Endothelial cell (in vitro differentiated cells): ENCODE measurements at regions not wholly inside any gene's neighbourhood (a gene's known extent, or its start where the extent isn't known, plus 50 kb on each side); places are given as distances from the start of the nearest gene placed in this dataset.

Experiments
- DNase-seq: peaks from one replicate; pipeline ENCODE4 v3.0.0; 2021; ENCODE audit warnings: low spot score
- H3K27ac Mint-ChIP-seq: one replicate; pipeline ENCODE4 v1.8.0; 2021; ENCODE audit warnings: mixed read lengths, inconsistent platforms; ENCODE audit not compliant: unreplicated experiment
- H3K27me3 Mint-ChIP-seq: one replicate; pipeline ENCODE4 v1.8.0; 2021; ENCODE audit warnings: mild to moderate bottlenecking, moderate library complexity, mixed read lengths, inconsistent platforms; ENCODE audit not compliant: unreplicated experiment
- H3K36me3 Mint-ChIP-seq: one replicate; pipeline ENCODE4 v1.8.0; 2021; ENCODE audit warnings: mild to moderate bottlenecking, low read depth, mixed read lengths, inconsistent platforms; ENCODE audit not compliant: unreplicated experiment
- H3K4me1 Mint-ChIP-seq: one replicate; pipeline ENCODE4 v1.8.0; 2021; ENCODE audit warnings: mild to moderate bottlenecking, mixed read lengths, inconsistent platforms; ENCODE audit not compliant: unreplicated experiment
- H3K4me3 Mint-ChIP-seq: one replicate; pipeline ENCODE4 v1.8.0; 2021; ENCODE audit warnings: mild to moderate bottlenecking, mixed read lengths, inconsistent platforms; ENCODE audit not compliant: unreplicated experiment
- H3K9me3 Mint-ChIP-seq: one replicate; pipeline ENCODE4 v1.8.0; 2021; ENCODE audit warnings: mixed read lengths, inconsistent platforms; ENCODE audit not compliant: unreplicated experiment
- TF ChIP-seq, protein P1 (sequence below): fragments of 200-600 bp; sonication (generic); IDR thresholded peaks from one replicate; pipeline ENCODE4 v1.5.0; 2021; ENCODE audit warnings: antibody characterized with exemption; ENCODE audit not compliant: unreplicated experiment

DNA sequence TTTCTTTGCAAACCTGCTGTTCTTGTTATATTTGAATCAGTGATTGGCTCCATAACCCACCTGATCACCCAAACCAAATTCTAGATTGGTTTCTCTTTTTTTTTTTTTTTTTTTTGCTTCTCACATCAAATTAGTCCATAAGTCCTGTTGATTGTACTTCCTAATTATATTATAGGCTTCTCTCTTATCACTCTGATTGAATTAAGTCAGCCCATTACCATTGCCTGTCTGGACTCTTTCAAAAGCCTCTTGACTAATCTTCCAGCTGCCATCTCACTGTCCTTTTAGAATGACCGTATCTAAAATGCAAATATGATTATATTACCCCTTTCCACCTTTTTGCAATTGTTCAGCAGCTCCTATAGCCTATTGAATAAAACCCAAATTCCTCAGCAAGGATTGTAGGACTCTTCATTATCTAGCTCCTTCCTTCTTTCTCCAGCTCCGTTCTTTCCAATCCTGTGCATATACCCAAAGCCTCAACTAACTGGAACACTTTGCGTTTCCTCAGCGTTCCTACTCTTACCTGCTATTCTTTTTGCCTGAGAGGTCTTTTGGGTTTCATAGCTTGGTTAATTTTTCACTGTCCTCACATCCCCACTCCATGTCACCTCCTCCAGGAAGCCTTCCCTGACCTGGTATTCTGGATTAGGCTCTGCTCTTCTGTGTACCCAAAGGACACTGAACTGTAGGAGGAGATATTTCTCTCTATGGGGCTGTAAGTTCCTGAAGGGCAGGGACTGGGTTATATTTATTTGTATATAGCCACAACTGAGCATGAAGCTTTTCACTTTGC, 423.3 kb downstream of the TMEM135 start:
- Mint-ChIP-seq H3K9me3 (no peaks in the 10 kb centered on the region), H3K27ac (no peak overlapping the region), H3K4me3 (no peak overlapping the region), H3K27me3 (no peaks in the 10 kb centered on the region), H3K4me1 (peaks cover 4% of the 10 kb centered on the region), H3K36me3 (no peaks in the 10 kb centered on the region)
- no peak for DNase-seq
- TF ChIP-seq, protein P1, sequence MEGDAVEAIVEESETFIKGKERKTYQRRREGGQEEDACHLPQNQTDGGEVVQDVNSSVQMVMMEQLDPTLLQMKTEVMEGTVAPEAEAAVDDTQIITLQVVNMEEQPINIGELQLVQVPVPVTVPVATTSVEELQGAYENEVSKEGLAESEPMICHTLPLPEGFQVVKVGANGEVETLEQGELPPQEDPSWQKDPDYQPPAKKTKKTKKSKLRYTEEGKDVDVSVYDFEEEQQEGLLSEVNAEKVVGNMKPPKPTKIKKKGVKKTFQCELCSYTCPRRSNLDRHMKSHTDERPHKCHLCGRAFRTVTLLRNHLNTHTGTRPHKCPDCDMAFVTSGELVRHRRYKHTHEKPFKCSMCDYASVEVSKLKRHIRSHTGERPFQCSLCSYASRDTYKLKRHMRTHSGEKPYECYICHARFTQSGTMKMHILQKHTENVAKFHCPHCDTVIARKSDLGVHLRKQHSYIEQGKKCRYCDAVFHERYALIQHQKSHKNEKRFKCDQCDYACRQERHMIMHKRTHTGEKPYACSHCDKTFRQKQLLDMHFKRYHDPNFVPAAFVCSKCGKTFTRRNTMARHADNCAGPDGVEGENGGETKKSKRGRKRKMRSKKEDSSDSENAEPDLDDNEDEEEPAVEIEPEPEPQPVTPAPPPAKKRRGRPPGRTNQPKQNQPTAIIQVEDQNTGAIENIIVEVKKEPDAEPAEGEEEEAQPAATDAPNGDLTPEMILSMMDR = no peak

DNA sequence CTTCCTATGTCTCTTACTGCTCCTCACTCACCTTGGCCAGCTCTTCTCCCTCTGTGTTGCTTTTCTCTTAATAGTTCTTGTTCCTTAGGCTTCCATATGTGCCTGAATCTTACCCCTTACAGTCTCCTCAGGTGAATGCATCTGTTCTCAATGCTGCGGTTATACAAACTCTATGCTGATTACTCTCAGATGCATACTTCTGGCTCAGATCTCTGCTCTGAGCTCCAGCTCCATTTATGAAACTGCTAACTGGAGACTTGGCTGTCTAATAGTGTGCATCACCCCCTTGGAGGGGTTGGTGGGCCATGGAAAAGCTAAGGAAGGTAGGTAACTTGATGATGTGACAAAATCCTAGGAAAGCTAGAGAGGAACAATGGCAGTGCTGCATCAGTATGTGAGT, 422.5 kb downstream of the TMEM135 start:
- H3K4me3 Mint-ChIP-seq = no peak overlapping the region
- no peaks in the 10 kb centered on the region for H3K36me3 Mint-ChIP-seq
- TF ChIP-seq, protein P1 = no peak
- no peak overlapping the region for H3K27ac Mint-ChIP-seq
- H3K9me3 Mint-ChIP-seq = no peaks in the 10 kb centered on the region
- no peaks in the 10 kb centered on the region for H3K4me1 Mint-ChIP-seq
- no peaks in the 10 kb centered on the region for H3K27me3 Mint-ChIP-seq
- no peak for DNase-seq

DNA sequence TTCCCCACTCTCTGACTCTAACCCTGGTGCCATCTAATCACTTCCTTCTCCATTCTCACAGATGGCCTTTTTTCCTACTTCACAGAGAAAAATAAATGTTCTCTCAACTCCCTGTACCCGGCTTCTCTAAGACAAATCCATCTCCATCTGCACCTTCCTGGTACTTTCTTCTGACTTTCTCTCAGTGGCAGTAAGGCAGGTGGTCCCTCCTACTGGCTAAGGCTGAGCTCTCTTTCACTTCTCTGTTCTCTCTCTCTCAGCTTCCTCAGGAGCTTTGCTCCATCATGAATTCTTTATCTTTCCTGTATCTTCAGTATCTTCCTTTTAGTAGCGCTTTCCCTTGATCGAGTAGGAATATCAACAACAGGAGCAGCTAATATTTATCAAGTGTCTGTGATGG, 421.6 kb downstream of the TMEM135 start:
- no peak overlapping the region for H3K27ac Mint-ChIP-seq
- no peaks in the 10 kb centered on the region for H3K36me3 Mint-ChIP-seq
- no peak overlapping the region for H3K4me3 Mint-ChIP-seq
- no peaks in the 10 kb centered on the region for H3K27me3 Mint-ChIP-seq
- no peaks in the 10 kb centered on the region for H3K9me3 Mint-ChIP-seq
- no peak for DNase-seq
- no peaks in the 10 kb centered on the region for H3K4me1 Mint-ChIP-seq
- TF ChIP-seq, protein P1 = no peak

DNA sequence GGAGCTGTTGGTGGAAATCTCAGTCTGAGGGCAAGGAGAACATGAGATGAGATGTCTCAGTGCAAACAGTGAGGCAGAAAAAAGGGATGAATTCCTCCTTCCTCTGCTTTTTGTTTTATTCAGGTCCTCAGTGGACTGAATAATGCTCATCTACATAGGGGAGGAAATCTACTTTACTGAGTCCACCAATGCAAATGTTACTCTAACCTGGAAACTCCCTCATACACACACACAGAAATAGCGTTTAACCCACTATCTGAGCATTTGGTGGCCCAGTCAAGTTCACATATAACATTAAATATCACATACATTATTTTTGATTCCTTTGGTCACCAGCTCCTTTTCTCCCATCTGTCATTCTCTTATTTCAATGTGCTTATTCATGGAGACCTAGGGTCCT, 418.8 kb downstream of the TMEM135 start:
- H3K4me3 Mint-ChIP-seq = no peak overlapping the region
- H3K27me3 Mint-ChIP-seq = peaks cover 3% of the 10 kb centered on the region
- no peaks in the 10 kb centered on the region for H3K4me1 Mint-ChIP-seq
- TF ChIP-seq, protein P1 = no peak
- H3K9me3 Mint-ChIP-seq = no peaks in the 10 kb centered on the region
- H3K27ac Mint-ChIP-seq = no peak overlapping the region
- DNase-seq = no peak
- no peaks in the 10 kb centered on the region for H3K36me3 Mint-ChIP-seq

DNA sequence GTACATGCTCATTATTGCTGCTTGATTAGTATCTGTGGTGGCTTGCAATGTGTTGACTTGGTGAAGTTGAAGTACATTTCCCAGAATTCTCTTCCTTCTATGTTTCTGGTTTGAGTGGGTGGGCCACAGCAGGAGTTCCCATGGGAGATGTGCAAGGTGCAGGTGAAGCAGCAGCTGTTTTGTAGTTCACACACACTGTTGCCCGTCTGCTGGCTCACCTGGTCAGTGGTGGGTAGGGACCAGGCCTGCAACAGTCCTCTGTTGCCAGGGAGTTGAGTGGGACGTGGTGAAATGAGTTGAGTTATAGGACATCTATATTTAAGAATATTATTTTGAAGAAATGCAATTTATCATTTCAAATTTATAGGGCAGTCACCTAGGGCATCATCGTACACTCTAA, 417.4 kb downstream of the TMEM135 start:
- Mint-ChIP-seq H3K27ac (no peak overlapping the region), H3K4me3 (no peak overlapping the region), H3K27me3 (peaks cover 3% of the 10 kb centered on the region), H3K36me3 (no peaks in the 10 kb centered on the region), H3K4me1 (no peaks in the 10 kb centered on the region), H3K9me3 (no peaks in the 10 kb centered on the region)
- no peak for DNase-seq
- TF ChIP-seq, protein P1 = no peak
